ENCODE measurements at regions not wholly inside any gene's neighbourhood (a gene's known extent, or its start where the extent isn't known, plus 50 kb on each side); places are given as distances from the start of the nearest gene placed in this dataset.

GRCh38 chr4:104860238-104861123, 286.2 kb upstream of the TET2 start:
- H3K9me3 ChIP-seq (ENCODE audit: insufficient read depth, low read length, severe bottlenecking), result no peaks in the 10 kb centered on the region
- H3K27me3 ChIP-seq (ENCODE audit: insufficient read depth, low read length, poor library complexity), result no peaks in the 10 kb centered on the region
- TF ChIP-seq, protein P1, sequence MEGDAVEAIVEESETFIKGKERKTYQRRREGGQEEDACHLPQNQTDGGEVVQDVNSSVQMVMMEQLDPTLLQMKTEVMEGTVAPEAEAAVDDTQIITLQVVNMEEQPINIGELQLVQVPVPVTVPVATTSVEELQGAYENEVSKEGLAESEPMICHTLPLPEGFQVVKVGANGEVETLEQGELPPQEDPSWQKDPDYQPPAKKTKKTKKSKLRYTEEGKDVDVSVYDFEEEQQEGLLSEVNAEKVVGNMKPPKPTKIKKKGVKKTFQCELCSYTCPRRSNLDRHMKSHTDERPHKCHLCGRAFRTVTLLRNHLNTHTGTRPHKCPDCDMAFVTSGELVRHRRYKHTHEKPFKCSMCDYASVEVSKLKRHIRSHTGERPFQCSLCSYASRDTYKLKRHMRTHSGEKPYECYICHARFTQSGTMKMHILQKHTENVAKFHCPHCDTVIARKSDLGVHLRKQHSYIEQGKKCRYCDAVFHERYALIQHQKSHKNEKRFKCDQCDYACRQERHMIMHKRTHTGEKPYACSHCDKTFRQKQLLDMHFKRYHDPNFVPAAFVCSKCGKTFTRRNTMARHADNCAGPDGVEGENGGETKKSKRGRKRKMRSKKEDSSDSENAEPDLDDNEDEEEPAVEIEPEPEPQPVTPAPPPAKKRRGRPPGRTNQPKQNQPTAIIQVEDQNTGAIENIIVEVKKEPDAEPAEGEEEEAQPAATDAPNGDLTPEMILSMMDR (IDR thresholded peaks at IDR 0.05; ENCODE audit: borderline replicate concordance, extremely low read depth, low read length, poor library complexity, severe bottlenecking), result peak; percentile 91
- TF ChIP-seq EZH2 (IDR thresholded peaks at IDR 0.05; ENCODE audit: borderline replicate concordance, low read depth, low read length, severe bottlenecking), result no peak
- no peaks in the 10 kb centered on the region for H4K20me1 ChIP-seq (ENCODE audit: insufficient read depth, low read length)
- ATAC-seq (ENCODE audit: insufficient read depth, low read depth) (peak; percentile 79), DNase-seq (peak; percentile 61)
- H3K4me3 ChIP-seq (ENCODE audit: low read depth in 1 of 2, low read length in 2 of 2), result no peak overlapping the region
- H2AFZ ChIP-seq (ENCODE audit: low read depth, low read length), result no peak overlapping the region
- H3K27ac ChIP-seq (ENCODE audit: low read length), result no peak overlapping the region
- H3K4me2 ChIP-seq (ENCODE audit: insufficient read depth, low read length), result no peak overlapping the region
- H3K4me1 ChIP-seq (ENCODE audit: insufficient read depth, low read length), result no peaks in the 10 kb centered on the region
- no peaks in the 10 kb centered on the region for H3K36me3 ChIP-seq (ENCODE audit: insufficient read depth, low read length)
- H3K9ac ChIP-seq (ENCODE audit: low read depth, low read length), result no peak overlapping the region
- H3K79me2 ChIP-seq (ENCODE audit: insufficient read depth, low read length), result no peaks in the 10 kb centered on the region

DNA sequence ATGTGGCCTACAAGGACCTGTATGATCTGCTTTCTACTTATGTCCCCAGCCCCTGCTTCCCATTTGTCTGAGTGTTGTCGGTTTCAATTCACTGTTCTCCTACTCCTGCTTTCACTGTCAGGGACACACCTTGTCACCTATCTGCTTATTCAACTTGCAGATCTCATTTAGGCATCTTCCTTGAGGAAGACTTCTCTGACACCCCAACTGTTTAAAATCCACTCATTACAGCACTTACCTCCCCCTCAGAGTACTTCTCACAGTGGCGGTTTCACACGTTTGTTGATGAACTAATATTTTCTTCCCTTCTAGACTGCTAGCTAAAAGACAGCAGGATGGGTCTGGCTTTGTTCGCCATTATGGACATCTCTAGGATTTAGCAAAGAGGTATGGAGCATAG, 279.9 kb upstream of the TET2 start:
- no peak overlapping the region for H3K27ac ChIP-seq (ENCODE audit: low read length)
- no peaks in the 10 kb centered on the region for H4K20me1 ChIP-seq (ENCODE audit: insufficient read depth, low read length)
- no peaks in the 10 kb centered on the region for H3K27me3 ChIP-seq (ENCODE audit: insufficient read depth, low read length, poor library complexity)
- no peak overlapping the region for H3K4me2 ChIP-seq (ENCODE audit: insufficient read depth, low read length)
- no peaks in the 10 kb centered on the region for H3K79me2 ChIP-seq (ENCODE audit: insufficient read depth, low read length)
- no peak for DNase-seq
- H3K9me3 ChIP-seq (ENCODE audit: insufficient read depth, low read length, severe bottlenecking), result no peaks in the 10 kb centered on the region
- no peak overlapping the region for H3K9ac ChIP-seq (ENCODE audit: low read depth, low read length)
- no peak for ATAC-seq (ENCODE audit: insufficient read depth, low read depth)
- TF ChIP-seq, protein P1 (IDR thresholded peaks at IDR 0.05; ENCODE audit: borderline replicate concordance, extremely low read depth, low read length, poor library complexity, severe bottlenecking), result no peak
- no peak for TF ChIP-seq EZH2 (IDR thresholded peaks at IDR 0.05; ENCODE audit: borderline replicate concordance, low read depth, low read length, severe bottlenecking)
- H3K36me3 ChIP-seq (ENCODE audit: insufficient read depth, low read length), result no peaks in the 10 kb centered on the region
- no peak overlapping the region for H2AFZ ChIP-seq (ENCODE audit: low read depth, low read length)
- H3K4me3 ChIP-seq (ENCODE audit: low read depth in 1 of 2, low read length in 2 of 2), result no peak overlapping the region
- H3K4me1 ChIP-seq (ENCODE audit: insufficient read depth, low read length), result no peaks in the 10 kb centered on the region

GRCh38 chr4:104868533-104868932, 278.1 kb upstream of the TET2 start:
- H3K4me3 ChIP-seq (ENCODE audit: low read depth in 1 of 2, low read length in 2 of 2), result no peak overlapping the region
- H3K9ac ChIP-seq (ENCODE audit: low read depth, low read length), result no peak overlapping the region
- no peak for ATAC-seq (ENCODE audit: insufficient read depth, low read depth)
- no peak overlapping the region for H3K27ac ChIP-seq (ENCODE audit: low read length)
- H3K4me2 ChIP-seq (ENCODE audit: insufficient read depth, low read length), result no peak overlapping the region
- no peak for TF ChIP-seq EZH2 (IDR thresholded peaks at IDR 0.05; ENCODE audit: borderline replicate concordance, low read depth, low read length, severe bottlenecking)
- TF ChIP-seq, protein P1 (IDR thresholded peaks at IDR 0.05; ENCODE audit: borderline replicate concordance, extremely low read depth, low read length, poor library complexity, severe bottlenecking), result no peak
- no peaks in the 10 kb centered on the region for H3K36me3 ChIP-seq (ENCODE audit: insufficient read depth, low read length)
- no peaks in the 10 kb centered on the region for H4K20me1 ChIP-seq (ENCODE audit: insufficient read depth, low read length)
- H2AFZ ChIP-seq (ENCODE audit: low read depth, low read length), result no peak overlapping the region
- H3K9me3 ChIP-seq (ENCODE audit: insufficient read depth, low read length, severe bottlenecking), result no peaks in the 10 kb centered on the region
- no peaks in the 10 kb centered on the region for H3K27me3 ChIP-seq (ENCODE audit: insufficient read depth, low read length, poor library complexity)
- DNase-seq, result no peak
- no peaks in the 10 kb centered on the region for H3K79me2 ChIP-seq (ENCODE audit: insufficient read depth, low read length)
- no peaks in the 10 kb centered on the region for H3K4me1 ChIP-seq (ENCODE audit: insufficient read depth, low read length)

Measured in DND-41 (cell line).